Esophagus squamous epithelium (tissue), 4 donors: ENCODE measurements at regions not wholly inside any gene's neighbourhood (a gene's known extent, or its start where the extent isn't known, plus 50 kb on each side); places are given as distances from the start of the nearest gene placed in this dataset.

ENCODE experiments used
- POLR2A ChIP-seq, 4 donors: fragments of 450-650 bp; IDR thresholded peaks; one replicate each; pipeline ENCODE4 v1.6.1; 2017; ENCODE audit warnings: antibody characterized with exemption in 4 of 4, mild to moderate bottlenecking in 4 of 4, moderate library complexity in 3 of 4
- TF ChIP-seq, protein P1 (sequence below), 6 experiments: fragments of 450-650 bp in 4 of 6; fragments of 200-600 bp in 2 of 6; sonication (generic) in 2 of 6; IDR thresholded peaks; one replicate each; pipeline ENCODE4 v1.5.1; 2016 to 2019; ENCODE audit warnings: antibody characterized with exemption in 6 of 6, mild to moderate bottlenecking in 4 of 6, moderate library complexity in 4 of 6

DNA sequence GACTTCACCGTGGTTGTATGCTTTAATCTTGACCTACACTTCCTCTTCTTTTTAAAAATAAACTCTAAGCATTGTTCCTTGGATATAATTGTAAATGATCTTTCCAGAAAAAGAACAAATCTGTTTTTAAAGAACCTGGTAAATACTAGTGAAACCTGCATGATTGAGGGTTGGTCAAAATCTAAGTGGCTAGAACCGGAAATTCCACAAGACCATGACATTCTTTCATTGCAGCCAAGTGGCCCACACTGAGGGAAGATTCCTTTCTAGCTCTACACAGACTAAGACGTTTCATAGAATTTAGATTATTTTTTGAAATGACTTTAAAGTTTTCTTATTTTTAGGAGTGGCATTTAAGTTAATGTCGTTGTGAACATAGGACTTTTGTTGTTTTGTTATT is 356.7 kb downstream of the NYAP2 start:
- TF ChIP-seq, protein P1, sequence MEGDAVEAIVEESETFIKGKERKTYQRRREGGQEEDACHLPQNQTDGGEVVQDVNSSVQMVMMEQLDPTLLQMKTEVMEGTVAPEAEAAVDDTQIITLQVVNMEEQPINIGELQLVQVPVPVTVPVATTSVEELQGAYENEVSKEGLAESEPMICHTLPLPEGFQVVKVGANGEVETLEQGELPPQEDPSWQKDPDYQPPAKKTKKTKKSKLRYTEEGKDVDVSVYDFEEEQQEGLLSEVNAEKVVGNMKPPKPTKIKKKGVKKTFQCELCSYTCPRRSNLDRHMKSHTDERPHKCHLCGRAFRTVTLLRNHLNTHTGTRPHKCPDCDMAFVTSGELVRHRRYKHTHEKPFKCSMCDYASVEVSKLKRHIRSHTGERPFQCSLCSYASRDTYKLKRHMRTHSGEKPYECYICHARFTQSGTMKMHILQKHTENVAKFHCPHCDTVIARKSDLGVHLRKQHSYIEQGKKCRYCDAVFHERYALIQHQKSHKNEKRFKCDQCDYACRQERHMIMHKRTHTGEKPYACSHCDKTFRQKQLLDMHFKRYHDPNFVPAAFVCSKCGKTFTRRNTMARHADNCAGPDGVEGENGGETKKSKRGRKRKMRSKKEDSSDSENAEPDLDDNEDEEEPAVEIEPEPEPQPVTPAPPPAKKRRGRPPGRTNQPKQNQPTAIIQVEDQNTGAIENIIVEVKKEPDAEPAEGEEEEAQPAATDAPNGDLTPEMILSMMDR (IDR thresholded peaks at IDR 0.05), result no peak
- TF ChIP-seq POLR2A (IDR thresholded peaks at IDR 0.05), result no peak
